ENCODE measurements at regions not wholly inside any gene's neighbourhood (a gene's known extent, or its start where the extent isn't known, plus 50 kb on each side); places are given as distances from the start of the nearest gene placed in this dataset.
A peak's percentile ranks its signal among the peaks of the same experiment; 100 is the strongest.

DNA sequence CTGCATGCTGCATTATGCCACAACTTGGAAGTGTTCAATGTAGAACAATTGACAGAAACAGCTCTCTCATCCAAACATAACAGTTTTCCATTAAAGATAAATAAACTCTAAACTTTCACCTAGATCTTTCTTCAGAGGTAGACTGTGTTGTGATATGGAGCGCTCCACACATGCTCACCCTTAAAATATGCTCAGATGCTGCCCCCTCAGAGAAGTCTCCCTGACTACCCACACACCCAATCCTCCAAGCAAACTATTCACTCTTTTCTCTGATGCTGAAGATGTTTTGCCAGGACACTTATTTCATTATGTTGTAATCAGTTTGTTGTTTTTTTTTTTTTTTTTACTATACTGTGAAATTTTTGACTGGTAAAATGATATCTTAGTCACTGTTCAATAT is 206.6 kb upstream of the RASA1 start:
- H3K9me3 ChIP-seq (ENCODE audit: severe bottlenecking): no peaks in the 10 kb centered on the region
- H3K4me3 ChIP-seq (ENCODE audit: low read depth, low read length): no peak overlapping the region
- DNase-seq: no peak
- TF ChIP-seq, protein P1, sequence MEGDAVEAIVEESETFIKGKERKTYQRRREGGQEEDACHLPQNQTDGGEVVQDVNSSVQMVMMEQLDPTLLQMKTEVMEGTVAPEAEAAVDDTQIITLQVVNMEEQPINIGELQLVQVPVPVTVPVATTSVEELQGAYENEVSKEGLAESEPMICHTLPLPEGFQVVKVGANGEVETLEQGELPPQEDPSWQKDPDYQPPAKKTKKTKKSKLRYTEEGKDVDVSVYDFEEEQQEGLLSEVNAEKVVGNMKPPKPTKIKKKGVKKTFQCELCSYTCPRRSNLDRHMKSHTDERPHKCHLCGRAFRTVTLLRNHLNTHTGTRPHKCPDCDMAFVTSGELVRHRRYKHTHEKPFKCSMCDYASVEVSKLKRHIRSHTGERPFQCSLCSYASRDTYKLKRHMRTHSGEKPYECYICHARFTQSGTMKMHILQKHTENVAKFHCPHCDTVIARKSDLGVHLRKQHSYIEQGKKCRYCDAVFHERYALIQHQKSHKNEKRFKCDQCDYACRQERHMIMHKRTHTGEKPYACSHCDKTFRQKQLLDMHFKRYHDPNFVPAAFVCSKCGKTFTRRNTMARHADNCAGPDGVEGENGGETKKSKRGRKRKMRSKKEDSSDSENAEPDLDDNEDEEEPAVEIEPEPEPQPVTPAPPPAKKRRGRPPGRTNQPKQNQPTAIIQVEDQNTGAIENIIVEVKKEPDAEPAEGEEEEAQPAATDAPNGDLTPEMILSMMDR (IDR thresholded peaks at IDR 0.05; ENCODE audit: low read depth, low read length): no peak
- H3K36me3 ChIP-seq: no peaks in the 10 kb centered on the region
- H3K27me3 ChIP-seq (ENCODE audit: insufficient read depth, low read depth, severe bottlenecking): no peaks in the 10 kb centered on the region
- no peak overlapping the region for H3K27ac ChIP-seq

DNA sequence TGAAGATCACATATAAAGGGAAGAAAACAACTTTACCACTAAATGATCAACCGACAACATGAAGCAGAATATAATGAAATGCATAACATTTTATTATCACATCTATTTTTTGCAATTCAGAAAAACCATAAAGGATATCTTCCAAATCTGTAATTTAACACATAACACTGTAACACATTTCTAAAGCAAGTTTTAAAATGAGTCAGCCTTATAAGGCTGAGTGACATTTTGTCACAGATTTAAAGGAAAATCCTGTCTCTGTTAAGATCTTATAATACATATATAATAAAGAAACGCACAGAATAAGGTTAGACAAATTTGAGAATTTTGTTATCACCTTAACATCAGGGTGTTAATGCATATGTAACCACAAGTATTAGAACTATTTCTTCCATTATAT is 198.4 kb upstream of the RASA1 start:
- DNase-seq: no peak
- H3K27ac ChIP-seq: no peak overlapping the region
- no peaks in the 10 kb centered on the region for H3K36me3 ChIP-seq
- TF ChIP-seq, protein P1 (IDR thresholded peaks at IDR 0.05; ENCODE audit: low read depth, low read length): no peak
- H3K27me3 ChIP-seq (ENCODE audit: insufficient read depth, low read depth, severe bottlenecking): no peaks in the 10 kb centered on the region
- no peak overlapping the region for H3K4me3 ChIP-seq (ENCODE audit: low read depth, low read length)
- H3K9me3 ChIP-seq (ENCODE audit: severe bottlenecking): no peaks in the 10 kb centered on the region

DNA sequence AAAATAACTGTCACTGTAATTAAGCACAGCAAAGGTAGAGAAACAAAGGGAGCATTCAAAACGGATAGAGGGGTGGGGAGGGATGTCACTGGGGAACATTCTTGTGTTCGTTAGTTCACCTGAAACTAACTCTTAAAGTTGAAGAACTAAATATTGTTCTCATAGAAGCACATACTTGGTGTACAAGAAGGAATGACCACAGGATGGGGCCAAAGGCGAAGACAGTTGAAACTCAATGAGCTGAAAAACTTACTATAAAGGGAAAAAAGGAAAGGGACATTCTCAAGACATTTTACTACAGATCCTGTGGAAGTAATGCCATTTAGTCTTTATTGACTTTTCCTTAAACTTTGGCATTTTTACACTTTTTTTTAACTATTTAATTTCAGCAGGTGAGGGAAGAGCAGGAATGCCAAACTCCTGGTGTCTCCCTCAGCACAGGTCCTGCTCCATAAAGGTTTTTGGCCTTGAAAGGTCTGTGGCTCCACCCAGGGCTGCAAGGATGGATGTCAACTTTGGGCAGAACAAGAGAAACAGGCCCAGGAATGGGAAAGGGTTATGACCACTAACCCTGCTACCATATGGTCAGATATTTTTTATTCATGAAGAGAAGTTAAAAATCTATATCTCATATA is 197.6 kb upstream of the RASA1 start:
- peak; percentile 9 for DNase-seq
- H3K4me3 ChIP-seq (ENCODE audit: low read depth, low read length): no peak overlapping the region
- no peaks in the 10 kb centered on the region for H3K36me3 ChIP-seq
- H3K9me3 ChIP-seq (ENCODE audit: severe bottlenecking): no peaks in the 10 kb centered on the region
- no peaks in the 10 kb centered on the region for H3K27me3 ChIP-seq (ENCODE audit: insufficient read depth, low read depth, severe bottlenecking)
- TF ChIP-seq, protein P1 (IDR thresholded peaks at IDR 0.05; ENCODE audit: low read depth, low read length): no peak
- no peak overlapping the region for H3K27ac ChIP-seq

DNA sequence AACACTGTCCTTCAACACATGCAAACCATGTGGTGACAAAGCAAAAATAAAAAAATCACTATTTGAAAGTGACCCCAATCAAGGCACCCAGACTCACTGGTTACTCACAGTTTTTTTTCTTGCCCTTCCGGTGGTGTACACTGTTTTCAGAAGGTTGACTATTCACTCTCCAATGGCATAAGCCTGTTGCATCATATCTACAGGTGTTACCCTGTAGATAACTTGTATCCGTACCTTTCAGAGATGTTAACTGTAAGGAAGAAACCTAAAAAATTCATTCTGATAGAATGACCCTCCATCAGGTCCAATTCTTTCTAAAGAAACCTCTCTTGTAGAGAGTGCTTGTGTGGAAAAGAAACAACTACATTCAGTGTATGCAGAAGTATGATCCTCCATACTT is 193.6 kb upstream of the RASA1 start:
- no peak overlapping the region for H3K4me3 ChIP-seq (ENCODE audit: low read depth, low read length)
- TF ChIP-seq, protein P1 (IDR thresholded peaks at IDR 0.05; ENCODE audit: low read depth, low read length): no peak
- no peaks in the 10 kb centered on the region for H3K9me3 ChIP-seq (ENCODE audit: severe bottlenecking)
- H3K36me3 ChIP-seq: no peaks in the 10 kb centered on the region
- no peak overlapping the region for H3K27ac ChIP-seq
- no peak for DNase-seq
- H3K27me3 ChIP-seq (ENCODE audit: insufficient read depth, low read depth, severe bottlenecking): no peaks in the 10 kb centered on the region

DNA sequence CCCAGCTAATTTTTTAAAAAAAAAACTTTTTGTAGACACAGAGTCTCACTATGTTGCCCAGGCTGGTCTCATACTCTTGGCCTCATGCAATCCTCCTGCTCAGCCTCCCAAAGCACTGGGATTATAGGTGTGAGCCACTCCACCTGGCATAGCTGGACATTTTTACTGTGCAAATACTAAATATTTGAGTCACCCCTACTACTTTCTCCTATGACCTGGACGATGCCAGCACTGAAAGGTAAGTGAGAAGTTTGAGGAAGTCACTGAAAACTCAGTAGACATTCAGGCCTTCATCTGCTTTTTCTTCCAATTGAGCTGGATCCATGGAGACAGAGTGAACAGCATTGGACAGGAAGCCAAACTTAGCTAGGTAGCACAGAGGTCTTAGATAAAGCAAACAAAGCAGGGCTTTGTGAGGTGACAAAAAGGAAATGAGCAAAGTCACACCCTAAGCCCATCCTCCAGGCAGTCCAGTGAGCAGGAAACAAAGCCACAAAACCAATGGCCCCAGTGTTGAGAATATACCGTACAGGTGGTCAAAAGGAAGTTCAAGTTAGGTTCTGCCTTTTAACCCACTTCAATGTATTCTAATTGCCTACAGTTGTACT is 192.6 kb upstream of the RASA1 start:
- H3K27ac ChIP-seq: no peak overlapping the region
- TF ChIP-seq, protein P1 (IDR thresholded peaks at IDR 0.05; ENCODE audit: low read depth, low read length): no peak
- H3K27me3 ChIP-seq (ENCODE audit: insufficient read depth, low read depth, severe bottlenecking): no peaks in the 10 kb centered on the region
- DNase-seq: no peak
- no peaks in the 10 kb centered on the region for H3K36me3 ChIP-seq
- no peak overlapping the region for H3K4me3 ChIP-seq (ENCODE audit: low read depth, low read length)
- H3K9me3 ChIP-seq (ENCODE audit: severe bottlenecking): no peaks in the 10 kb centered on the region

DNA sequence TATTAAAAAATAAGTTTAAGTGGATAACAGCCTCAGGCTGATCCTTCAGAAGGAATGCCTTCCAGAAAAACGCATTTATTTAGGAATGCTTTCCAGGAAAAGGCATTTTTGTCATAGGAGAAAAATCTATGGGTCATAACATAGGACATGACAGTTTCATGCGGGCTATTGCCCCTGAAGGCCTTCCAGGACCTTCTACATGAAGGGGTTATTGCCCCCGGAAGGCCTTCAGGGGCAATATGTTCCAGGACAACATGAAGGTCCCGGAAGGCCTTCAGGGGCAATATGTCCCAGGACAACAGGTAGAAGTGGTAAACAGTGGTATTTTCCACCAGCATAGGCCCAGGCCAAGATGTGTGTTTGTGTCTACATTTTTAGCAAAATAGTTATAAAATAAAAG is 191.3 kb upstream of the RASA1 start:
- TF ChIP-seq, protein P1 (IDR thresholded peaks at IDR 0.05; ENCODE audit: low read depth, low read length): no peak
- Histone ChIP-seq H3K9me3 (ENCODE audit: severe bottlenecking) (no peaks in the 10 kb centered on the region), H3K27ac (no peak overlapping the region), H3K36me3 (no peaks in the 10 kb centered on the region), H3K4me3 (ENCODE audit: low read depth, low read length) (no peak overlapping the region), H3K27me3 (ENCODE audit: insufficient read depth, low read depth, severe bottlenecking) (no peaks in the 10 kb centered on the region)
- no peak for DNase-seq

Measured in WERI-Rb-1 (cell line).